ENCODE measurements at regions not wholly inside any gene's neighbourhood (a gene's known extent, or its start where the extent isn't known, plus 50 kb on each side); places are given as distances from the start of the nearest gene placed in this dataset.

- H3K27me3 ChIP-seq (replicated peaks; ENCODE audit: insufficient read depth, low read depth, low read length, poor library complexity) = no peaks in the 10 kb centered on the region
- no peaks in the 10 kb centered on the region for H3K9me3 ChIP-seq (ENCODE audit: low read depth, low read length, poor library complexity, severe bottlenecking)
- BruUV-seq (replicated peaks) = no TSS peak
- H3K27ac ChIP-seq (ENCODE audit: low read depth, low read length, poor library complexity, severe bottlenecking) = no peak overlapping the region
- no peak overlapping the region for H3K4me3 ChIP-seq (ENCODE audit: low read depth, low read length, poor library complexity, severe bottlenecking)
- H3K36me3 ChIP-seq (ENCODE audit: insufficient read depth, low read length, poor library complexity, severe bottlenecking) = no peaks in the 10 kb centered on the region
- ChIA-PET CTCF (no interaction called here), POLR2A (ENCODE audit: low non-redundant PET) (no interaction called here)
- H3K4me1 ChIP-seq (ENCODE audit: insufficient read depth, low read length, poor library complexity, severe bottlenecking) = peaks cover 16% of the 10 kb centered on the region
- no peak for DNase-seq (ENCODE audit: low spot score)
- intact Hi-C loops (cut with micrococcal nuclease; ENCODE audit: unreplicated experiment) = no loop called here
- TF ChIP-seq CTCF (conservative IDR thresholded peaks at IDR 0.05; ENCODE audit: low read depth, low read length) = no peak
- TF ChIP-seq EZH2 (IDR thresholded peaks at IDR 0.05; ENCODE audit: borderline replicate concordance, low read depth, low read length, poor library complexity, severe bottlenecking) = no peak
Measured at GRCh38 chr3:177733233-177733632, 536.0 kb upstream of the TBL1XR1 start.

GRCh38 chr3:177733936-177734335 lies 536.7 kb upstream of the TBL1XR1 start:
- no peak overlapping the region for H3K4me3 ChIP-seq (ENCODE audit: low read depth, low read length, poor library complexity, severe bottlenecking)
- intact Hi-C loops (cut with micrococcal nuclease; ENCODE audit: unreplicated experiment) = no loop called here
- no peaks in the 10 kb centered on the region for H3K36me3 ChIP-seq (ENCODE audit: insufficient read depth, low read length, poor library complexity, severe bottlenecking)
- DNase-seq (ENCODE audit: low spot score) = no peak
- CTCF ChIA-PET = no interaction called here
- POLR2A ChIA-PET (ENCODE audit: low non-redundant PET) = no interaction called here
- peaks cover 16% of the 10 kb centered on the region for H3K4me1 ChIP-seq (ENCODE audit: insufficient read depth, low read length, poor library complexity, severe bottlenecking)
- H3K9me3 ChIP-seq (ENCODE audit: low read depth, low read length, poor library complexity, severe bottlenecking) = no peaks in the 10 kb centered on the region
- no peaks in the 10 kb centered on the region for H3K27me3 ChIP-seq (replicated peaks; ENCODE audit: insufficient read depth, low read depth, low read length, poor library complexity)
- no peak overlapping the region for H3K27ac ChIP-seq (ENCODE audit: low read depth, low read length, poor library complexity, severe bottlenecking)
- BruUV-seq (replicated peaks) = no TSS peak
- TF ChIP-seq EZH2 (IDR thresholded peaks at IDR 0.05; ENCODE audit: borderline replicate concordance, low read depth, low read length, poor library complexity, severe bottlenecking) (no peak), CTCF (conservative IDR thresholded peaks at IDR 0.05; ENCODE audit: low read depth, low read length) (no peak)

- no TSS peak for BruUV-seq (replicated peaks)
- POLR2A ChIA-PET (ENCODE audit: low non-redundant PET) = no interaction called here
- DNase-seq (ENCODE audit: low spot score) = no peak
- H3K27me3 ChIP-seq (replicated peaks; ENCODE audit: insufficient read depth, low read depth, low read length, poor library complexity) = no peaks in the 10 kb centered on the region
- H3K27ac ChIP-seq (ENCODE audit: low read depth, low read length, poor library complexity, severe bottlenecking) = no peak overlapping the region
- peaks cover 5% of the 10 kb centered on the region for H3K4me1 ChIP-seq (ENCODE audit: insufficient read depth, low read length, poor library complexity, severe bottlenecking)
- no peaks in the 10 kb centered on the region for H3K9me3 ChIP-seq (ENCODE audit: low read depth, low read length, poor library complexity, severe bottlenecking)
- intact Hi-C loops (cut with micrococcal nuclease; ENCODE audit: unreplicated experiment) = no loop called here
- H3K36me3 ChIP-seq (ENCODE audit: insufficient read depth, low read length, poor library complexity, severe bottlenecking) = no peaks in the 10 kb centered on the region
- CTCF ChIA-PET = no interaction called here
- TF ChIP-seq EZH2 (IDR thresholded peaks at IDR 0.05; ENCODE audit: borderline replicate concordance, low read depth, low read length, poor library complexity, severe bottlenecking) (no peak), CTCF (conservative IDR thresholded peaks at IDR 0.05; ENCODE audit: low read depth, low read length) (no peak)
- no peak overlapping the region for H3K4me3 ChIP-seq (ENCODE audit: low read depth, low read length, poor library complexity, severe bottlenecking)
Measured at GRCh38 chr3:177735431-177735830, 538.1 kb upstream of the TBL1XR1 start.

Data from A673 (cell line).